HG03575 (cell line): ENCODE measurements at regions not wholly inside any gene's neighbourhood (a gene's known extent, or its start where the extent isn't known, plus 50 kb on each side); places are given as distances from the start of the nearest gene placed in this dataset.
"Not testable (repeated sequence)": the region's sequence is repeated elsewhere in the genome, so short reads cannot be mapped to it uniquely, and the experiment has no call there.

Source experiments
- ATAC-seq: cut with Tn5 transposase; IDR thresholded peaks from one replicate; pipeline ENCODE4 v1.9.1; 2021; ENCODE audit not compliant: unreplicated experiment, insufficient number of reproducible peaks, low FRiP score; ENCODE audit errors: extremely low read depth

- ATAC-seq = no peak
Observed at GRCh38 chr15:36428102-36428845, 151.2 kb upstream of the CDIN1 start.

GRCh38 chr15:36429707-36430106 is 149.7 kb upstream of the CDIN1 start:
- no peak for ATAC-seq

DNA sequence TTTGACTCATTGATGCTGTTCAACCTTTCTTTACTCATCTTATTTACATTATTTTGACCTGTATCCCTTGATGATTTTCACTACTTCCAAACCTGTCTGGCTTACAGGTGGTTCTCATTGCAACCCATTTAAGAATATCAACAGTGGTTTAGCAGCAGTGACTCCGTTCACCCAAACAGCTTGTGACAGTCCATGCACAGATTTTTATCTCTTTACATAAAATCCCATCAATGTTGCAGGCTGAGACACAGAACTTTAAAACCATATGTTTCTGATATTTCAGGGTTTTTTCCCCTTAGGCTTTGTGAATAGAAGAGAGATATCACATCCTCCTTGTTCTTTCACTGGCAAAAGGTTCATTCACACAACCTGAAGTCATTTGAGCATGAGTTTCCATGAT is 149.1 kb upstream of the CDIN1 start:
- ATAC-seq = no peak

GRCh38 chr15:36430726-36431265 is 148.6 kb upstream of the CDIN1 start:
- ATAC-seq = no peak

DNA sequence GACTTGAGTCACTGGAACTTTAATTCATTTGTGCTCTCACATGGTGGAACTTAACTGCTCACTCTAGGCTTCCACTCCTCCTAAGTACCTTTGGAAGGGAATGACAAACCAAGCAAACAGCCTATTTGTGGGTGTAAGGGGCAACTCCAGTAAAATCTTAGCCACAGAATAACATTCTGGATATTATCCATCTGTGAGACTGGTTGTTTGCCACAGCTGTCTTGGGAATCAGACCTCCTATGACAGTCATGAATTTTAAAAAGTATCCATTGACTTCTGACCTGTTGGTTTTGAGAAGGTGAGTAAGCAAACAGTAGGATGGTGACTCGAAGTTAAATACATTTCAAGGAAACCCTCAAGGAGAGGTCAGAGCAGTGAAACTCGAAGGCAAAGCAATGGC is 147.3 kb upstream of the CDIN1 start:
- no peak for ATAC-seq

DNA sequence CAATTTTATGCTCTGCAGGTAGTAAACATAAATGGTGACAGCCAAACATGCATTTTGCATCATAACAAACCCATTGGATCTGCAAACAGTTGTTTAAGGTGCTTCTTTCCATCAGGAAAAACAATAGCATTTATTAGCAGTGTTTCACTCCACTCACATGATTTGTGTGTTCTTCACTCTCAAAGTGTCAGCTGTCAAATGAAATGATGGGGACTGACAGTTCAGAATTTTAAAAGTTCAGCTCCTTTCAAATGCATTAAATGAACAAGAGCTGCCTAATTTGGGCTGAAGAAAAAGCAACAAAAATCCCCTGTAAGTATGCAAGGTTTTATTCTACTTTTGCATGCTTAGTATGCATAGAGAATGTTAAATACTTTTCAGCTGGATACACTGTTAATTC is 145.2 kb upstream of the CDIN1 start:
- no peak for ATAC-seq

DNA sequence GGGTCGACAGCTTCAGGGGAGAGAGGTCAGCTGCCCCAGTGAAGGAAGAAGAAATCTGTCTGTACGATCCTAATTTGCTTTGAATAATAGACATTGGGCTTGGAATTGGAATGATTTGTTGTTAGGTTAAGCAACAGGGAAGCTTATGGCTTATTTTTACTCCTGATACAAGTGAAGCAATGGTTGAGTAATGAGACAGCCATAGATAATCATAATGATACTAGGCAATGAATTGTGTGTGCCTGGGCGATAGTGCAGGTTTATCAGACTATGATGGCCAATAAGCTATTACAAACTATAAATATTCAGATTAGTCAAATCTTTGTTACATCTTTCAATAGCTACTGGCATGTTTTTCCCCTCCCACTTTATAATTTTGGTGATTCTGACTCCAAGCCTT is 140.9 kb upstream of the CDIN1 start:
- ATAC-seq = no peak

- ATAC-seq = no peak
Observed at GRCh38 chr15:36447373-36447772, 132.1 kb upstream of the CDIN1 start.

DNA sequence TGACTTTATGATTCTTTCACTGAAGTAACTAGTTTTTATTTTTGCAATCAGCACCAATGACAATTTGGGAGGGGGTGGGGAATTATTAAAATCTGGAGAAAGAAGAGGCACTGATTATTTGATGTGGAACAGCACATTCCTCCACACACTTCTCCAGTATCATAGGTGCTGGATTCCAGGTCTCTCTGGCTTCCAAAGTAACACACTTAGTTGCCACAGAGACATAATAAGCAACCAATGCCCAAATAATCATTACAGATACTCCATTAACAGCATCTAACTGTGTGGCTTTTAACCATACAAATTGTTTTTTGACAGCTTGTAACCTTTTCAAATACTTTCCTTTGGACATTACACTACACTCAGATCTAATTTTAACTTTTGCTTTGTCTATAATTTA is 131.0 kb upstream of the CDIN1 start:
- no peak for ATAC-seq

DNA sequence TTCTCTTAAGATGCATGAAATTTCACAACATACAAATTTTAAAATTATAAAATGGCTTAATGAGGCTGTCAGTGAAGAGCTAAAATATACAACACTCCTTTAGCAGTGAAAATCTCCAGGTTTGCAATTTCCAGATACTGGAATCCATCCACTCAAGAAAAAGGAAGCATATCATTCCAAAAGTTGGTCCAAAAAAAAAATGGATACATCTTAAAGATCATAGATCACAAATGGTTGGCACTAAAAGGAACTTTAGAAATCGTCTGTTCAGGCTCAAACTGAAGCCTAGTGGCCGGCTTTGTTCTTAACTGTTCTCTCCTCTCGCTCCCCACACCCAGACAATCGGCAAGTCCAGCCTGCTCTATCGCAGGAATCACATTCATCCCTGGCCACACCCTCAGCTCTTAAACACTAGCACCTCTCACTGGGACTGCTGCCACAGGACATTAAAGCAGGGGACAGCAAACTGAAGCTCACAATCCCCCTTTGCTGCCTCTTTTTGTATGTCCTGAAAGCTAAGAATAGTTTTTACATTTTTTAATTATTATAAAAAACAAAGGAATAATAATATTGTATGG is 130.3 kb upstream of the CDIN1 start:
- no peak for ATAC-seq

DNA sequence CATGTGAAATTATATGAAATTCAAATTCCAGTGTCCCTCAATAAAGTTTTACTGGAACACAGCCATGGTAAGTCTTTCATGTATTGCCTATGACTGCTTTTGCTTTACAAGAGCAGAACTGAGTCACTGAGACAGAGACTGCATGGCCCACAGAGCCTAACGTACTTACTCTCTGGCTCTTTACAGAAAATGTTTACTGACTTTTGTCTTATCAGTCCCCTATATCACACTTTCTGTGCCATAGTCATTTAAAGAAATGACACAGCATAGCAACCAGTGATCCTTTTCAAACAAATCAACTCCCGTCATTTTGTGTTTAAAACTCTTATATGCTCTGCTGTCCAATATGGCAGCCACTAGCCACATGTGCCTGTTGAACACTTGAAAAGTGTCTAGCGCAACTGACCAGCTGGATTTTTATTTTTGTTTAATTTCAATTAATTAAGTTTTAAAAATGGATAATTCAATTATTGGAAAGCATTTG is 129.7 kb upstream of the CDIN1 start:
- no peak for ATAC-seq

DNA sequence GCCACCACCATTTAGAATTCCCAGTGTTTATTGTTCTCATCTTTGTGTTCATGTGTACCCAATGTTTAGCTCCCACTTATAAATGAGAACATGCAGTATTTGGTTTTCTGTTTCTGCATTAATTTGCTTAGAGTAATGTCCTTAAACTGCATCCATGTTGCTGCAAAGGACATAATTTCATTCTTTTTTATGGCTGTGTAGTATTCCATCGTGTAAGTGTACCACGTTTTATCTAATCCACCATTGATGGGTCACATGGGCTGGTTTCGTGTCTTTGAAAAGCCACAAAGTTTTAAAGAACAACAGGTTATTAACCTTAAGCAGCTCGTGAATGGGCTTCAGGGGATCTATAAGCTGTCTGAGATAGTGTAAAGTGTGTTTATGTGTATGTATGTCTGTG is 125.2 kb upstream of the CDIN1 start:
- not testable (repeated sequence) for ATAC-seq

- no peak for ATAC-seq
Observed at GRCh38 chr15:36458411-36458810, 121.0 kb upstream of the CDIN1 start.

DNA sequence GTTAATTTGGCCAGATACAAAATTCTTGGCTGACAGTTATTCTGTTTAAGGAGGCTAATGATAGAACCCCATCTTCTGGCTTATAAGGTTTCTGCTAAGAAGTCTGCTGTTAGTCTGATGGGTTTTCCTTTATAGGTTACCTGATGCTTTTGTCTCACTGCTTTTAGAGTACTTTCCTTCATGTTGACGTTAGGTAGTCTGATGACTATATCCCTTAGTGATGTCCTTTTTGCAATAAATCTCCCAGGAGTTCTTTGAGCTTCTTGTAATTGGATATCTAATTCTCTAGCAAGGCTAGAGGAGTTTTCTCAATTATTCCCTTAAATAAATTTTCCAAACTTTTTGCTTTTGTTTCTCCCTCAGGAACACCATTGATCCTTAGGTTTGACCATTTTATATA is 114.1 kb upstream of the CDIN1 start:
- no peak for ATAC-seq

- no peak for ATAC-seq
Observed at GRCh38 chr15:36468746-36469145, 110.7 kb upstream of the CDIN1 start.

GRCh38 chr15:36469311-36469966 is 110.0 kb upstream of the CDIN1 start:
- ATAC-seq = no peak

DNA sequence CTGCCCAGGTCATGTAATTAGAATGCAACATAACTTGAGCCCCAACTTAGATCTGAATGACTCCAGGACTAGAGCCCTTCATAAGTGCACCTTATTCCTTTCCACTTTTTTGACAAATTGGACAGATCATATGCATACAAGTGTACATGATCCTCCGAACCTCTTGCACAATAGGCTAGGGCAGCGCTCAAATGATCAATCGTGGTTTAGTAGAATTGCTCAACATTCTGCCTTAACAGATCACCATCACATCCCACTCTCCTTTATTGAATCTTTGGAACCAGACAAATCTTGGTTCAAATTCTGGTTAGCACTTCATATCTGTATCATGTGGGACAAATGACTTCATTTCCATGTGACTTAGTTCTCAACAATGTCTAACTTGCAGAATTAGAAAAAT is 106.8 kb upstream of the CDIN1 start:
- ATAC-seq = no peak

- ATAC-seq = no peak
Observed at GRCh38 chr15:36478561-36478960, 100.9 kb upstream of the CDIN1 start.

DNA sequence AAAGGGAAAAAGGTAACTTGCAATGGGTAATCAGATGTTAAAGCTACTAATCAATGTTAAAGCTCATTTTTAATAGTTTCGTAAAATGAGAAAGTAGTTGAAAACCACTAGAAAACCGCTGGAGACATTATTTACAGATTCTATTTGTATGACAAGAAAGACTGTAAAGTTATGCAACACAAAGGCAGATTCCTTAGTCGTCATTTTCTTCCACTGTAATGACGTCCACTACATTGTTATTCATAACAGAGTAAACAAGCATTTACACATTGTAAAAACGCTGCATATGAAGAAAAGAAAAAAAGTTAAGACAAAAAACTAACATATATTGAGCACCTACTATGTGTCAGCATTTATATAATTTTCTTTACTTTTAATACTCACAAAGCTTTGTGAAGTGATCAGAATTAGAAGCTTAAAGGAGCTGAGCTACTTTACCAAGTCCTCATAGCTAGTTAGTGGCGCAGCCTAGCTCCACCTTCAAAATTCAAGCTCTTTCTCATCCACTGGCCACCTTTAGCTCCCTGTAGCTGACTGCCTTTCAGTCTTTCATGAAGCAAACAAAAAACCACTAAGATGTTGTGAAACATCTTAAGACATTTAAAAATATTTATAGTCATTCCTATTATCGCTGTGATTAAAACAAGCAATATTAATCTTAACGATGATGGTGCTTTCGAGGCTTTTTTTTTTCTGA is 100.1 kb upstream of the CDIN1 start:
- ATAC-seq = no peak

- ATAC-seq = no peak
Observed at GRCh38 chr15:36481156-36481555, 98.3 kb upstream of the CDIN1 start.
